ENCODE measurements at regions not wholly inside any gene's neighbourhood (a gene's known extent, or its start where the extent isn't known, plus 50 kb on each side); places are given as distances from the start of the nearest gene placed in this dataset.

DNA sequence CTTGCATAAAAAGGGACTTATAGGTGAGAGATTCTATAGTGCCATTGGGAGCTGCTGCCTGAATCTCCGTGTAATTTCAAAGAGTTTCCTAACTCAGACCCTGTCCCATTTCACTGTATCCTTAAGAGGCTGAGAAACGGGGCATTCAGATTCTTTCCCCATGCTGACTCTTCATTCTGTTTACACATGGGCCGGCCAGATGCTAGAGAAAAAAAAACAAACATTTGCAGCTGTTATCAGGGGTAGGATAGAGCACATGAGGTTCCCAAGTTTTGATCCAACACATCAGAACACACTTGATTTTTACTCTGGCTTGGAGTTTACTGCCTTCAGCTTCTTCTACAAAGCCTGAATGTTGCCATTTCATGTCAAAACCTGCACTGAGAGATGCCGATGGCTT, 215.9 kb upstream of the TPRG1 start:
- TF ChIP-seq, protein P1, sequence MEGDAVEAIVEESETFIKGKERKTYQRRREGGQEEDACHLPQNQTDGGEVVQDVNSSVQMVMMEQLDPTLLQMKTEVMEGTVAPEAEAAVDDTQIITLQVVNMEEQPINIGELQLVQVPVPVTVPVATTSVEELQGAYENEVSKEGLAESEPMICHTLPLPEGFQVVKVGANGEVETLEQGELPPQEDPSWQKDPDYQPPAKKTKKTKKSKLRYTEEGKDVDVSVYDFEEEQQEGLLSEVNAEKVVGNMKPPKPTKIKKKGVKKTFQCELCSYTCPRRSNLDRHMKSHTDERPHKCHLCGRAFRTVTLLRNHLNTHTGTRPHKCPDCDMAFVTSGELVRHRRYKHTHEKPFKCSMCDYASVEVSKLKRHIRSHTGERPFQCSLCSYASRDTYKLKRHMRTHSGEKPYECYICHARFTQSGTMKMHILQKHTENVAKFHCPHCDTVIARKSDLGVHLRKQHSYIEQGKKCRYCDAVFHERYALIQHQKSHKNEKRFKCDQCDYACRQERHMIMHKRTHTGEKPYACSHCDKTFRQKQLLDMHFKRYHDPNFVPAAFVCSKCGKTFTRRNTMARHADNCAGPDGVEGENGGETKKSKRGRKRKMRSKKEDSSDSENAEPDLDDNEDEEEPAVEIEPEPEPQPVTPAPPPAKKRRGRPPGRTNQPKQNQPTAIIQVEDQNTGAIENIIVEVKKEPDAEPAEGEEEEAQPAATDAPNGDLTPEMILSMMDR (IDR thresholded peaks at IDR 0.05 in 4 of 5, conservative IDR thresholded peaks at IDR 0.05 in 1 of 5) = no peak
- peak in 1 of 2 donors; percentile 15 for TF ChIP-seq POLR2A (IDR thresholded peaks at IDR 0.05)

Measured in gastrocnemius medialis (tissue), 4 donors.